KMS-11 (cell line): ENCODE measurements at regions not wholly inside any gene's neighbourhood (a gene's known extent, or its start where the extent isn't known, plus 50 kb on each side); places are given as distances from the start of the nearest gene placed in this dataset.

Experiments
- H2AFZ ChIP-seq: fragments of 200-600 bp; sonication (generic); 2 replicates; pipeline ENCODE4 v1.6.1; 2016; ENCODE audit warnings: antibody characterized with exemption, mixed run types, low read depth
- H3K27ac ChIP-seq: fragments of 200-600 bp; sonication (generic); 2 replicates; pipeline ENCODE4 v1.6.1; 2016; ENCODE audit warnings: mild to moderate bottlenecking, mixed run types
- H3K27me3 ChIP-seq: fragments of 200-600 bp; sonication (generic); 2 replicates; pipeline ENCODE4 v1.6.1; 2017; ENCODE audit warnings: mild to moderate bottlenecking, low read depth, mixed run types, moderate library complexity; ENCODE audit not compliant: insufficient read depth
- H3K36me3 ChIP-seq: fragments of 200-600 bp; sonication (generic); 2 replicates; pipeline ENCODE4 v1.6.1; 2017; ENCODE audit warnings: mild to moderate bottlenecking, mixed run types; ENCODE audit not compliant: insufficient read depth
- H3K4me1 ChIP-seq: fragments of 200-600 bp; sonication (generic); 2 replicates; pipeline ENCODE4 v1.6.1; 2016; ENCODE audit warnings: mild to moderate bottlenecking, low read depth, mixed run types; ENCODE audit not compliant: poor library complexity, severe bottlenecking
- H3K4me2 ChIP-seq: fragments of 200-600 bp; sonication (generic); 2 replicates; pipeline ENCODE4 v1.7.0; 2016; ENCODE audit warnings: mild to moderate bottlenecking, mixed run types
- H3K4me3 ChIP-seq: fragments of 200-600 bp; sonication (generic); IDR thresholded peaks from 2 replicates; pipeline ENCODE4 v1.6.1; 2017; ENCODE audit warnings: low read depth, low read length, mixed read lengths; ENCODE audit not compliant: insufficient read depth
- H3K79me2 ChIP-seq: fragments of 200-600 bp; sonication (generic); 2 replicates; pipeline ENCODE4 v1.6.1; 2016; ENCODE audit warnings: low read depth, mixed run types; ENCODE audit not compliant: insufficient read depth
- H3K9ac ChIP-seq: fragments of 200-600 bp; sonication (generic); 2 replicates; pipeline ENCODE4 v1.6.1; 2016; ENCODE audit warnings: mild to moderate bottlenecking, mixed run types
- H4K20me1 ChIP-seq: fragments of 200-600 bp; sonication (generic); 2 replicates; pipeline ENCODE4 v1.6.1; 2016; ENCODE audit warnings: mild to moderate bottlenecking, mixed run types; ENCODE audit not compliant: insufficient read depth
- TF ChIP-seq, protein P1 (sequence below): fragments of 200-600 bp; sonication (generic); conservative IDR thresholded peaks from 2 replicates; pipeline ENCODE4 v1.6.1; 2017; ENCODE audit warnings: low read depth, mild to moderate bottlenecking, antibody characterized with exemption, low read length, moderate library complexity, mixed read lengths

GRCh38 chr17:15893658-15894024 lies 51.3 kb upstream of the ADORA2B start:
- Histone ChIP-seq H3K9ac (no peak overlapping the region), H3K27me3 (no peaks in the 10 kb centered on the region), H3K36me3 (no peaks in the 10 kb centered on the region), H3K27ac (no peak overlapping the region), H2AFZ (no peak overlapping the region), H3K4me3 (no peak overlapping the region), H3K79me2 (no peaks in the 10 kb centered on the region), H3K4me1 (no peaks in the 10 kb centered on the region), H3K4me2 (no peak overlapping the region), H4K20me1 (no peaks in the 10 kb centered on the region)
- TF ChIP-seq, protein P1, sequence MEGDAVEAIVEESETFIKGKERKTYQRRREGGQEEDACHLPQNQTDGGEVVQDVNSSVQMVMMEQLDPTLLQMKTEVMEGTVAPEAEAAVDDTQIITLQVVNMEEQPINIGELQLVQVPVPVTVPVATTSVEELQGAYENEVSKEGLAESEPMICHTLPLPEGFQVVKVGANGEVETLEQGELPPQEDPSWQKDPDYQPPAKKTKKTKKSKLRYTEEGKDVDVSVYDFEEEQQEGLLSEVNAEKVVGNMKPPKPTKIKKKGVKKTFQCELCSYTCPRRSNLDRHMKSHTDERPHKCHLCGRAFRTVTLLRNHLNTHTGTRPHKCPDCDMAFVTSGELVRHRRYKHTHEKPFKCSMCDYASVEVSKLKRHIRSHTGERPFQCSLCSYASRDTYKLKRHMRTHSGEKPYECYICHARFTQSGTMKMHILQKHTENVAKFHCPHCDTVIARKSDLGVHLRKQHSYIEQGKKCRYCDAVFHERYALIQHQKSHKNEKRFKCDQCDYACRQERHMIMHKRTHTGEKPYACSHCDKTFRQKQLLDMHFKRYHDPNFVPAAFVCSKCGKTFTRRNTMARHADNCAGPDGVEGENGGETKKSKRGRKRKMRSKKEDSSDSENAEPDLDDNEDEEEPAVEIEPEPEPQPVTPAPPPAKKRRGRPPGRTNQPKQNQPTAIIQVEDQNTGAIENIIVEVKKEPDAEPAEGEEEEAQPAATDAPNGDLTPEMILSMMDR = no peak

DNA sequence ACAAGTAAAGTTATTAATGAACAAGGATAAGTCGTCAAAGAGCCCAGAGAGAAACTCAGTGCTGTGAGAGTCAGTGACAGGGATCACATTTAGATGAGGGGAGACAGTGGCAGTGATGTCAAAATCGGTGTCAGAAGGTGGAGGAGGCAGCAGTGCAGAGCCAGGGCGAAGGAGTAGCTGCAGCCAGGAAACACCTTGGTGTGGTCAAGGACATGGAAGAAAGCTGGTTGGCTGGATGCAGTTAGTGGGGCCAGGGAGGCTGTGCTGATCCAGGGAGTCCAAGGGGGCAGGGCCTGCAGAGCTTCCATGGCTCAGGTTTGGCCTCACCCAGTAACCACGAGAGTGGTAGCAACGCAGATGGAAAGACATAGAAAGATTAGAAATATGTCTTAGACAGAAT lies 50.7 kb upstream of the ADORA2B start:
- Histone ChIP-seq H3K4me2 (no peak overlapping the region), H3K36me3 (no peaks in the 10 kb centered on the region), H3K4me1 (no peaks in the 10 kb centered on the region), H3K4me3 (no peak overlapping the region), H3K27ac (no peak overlapping the region), H3K79me2 (no peaks in the 10 kb centered on the region), H3K27me3 (no peaks in the 10 kb centered on the region), H2AFZ (no peak overlapping the region), H3K9ac (no peak overlapping the region), H4K20me1 (no peaks in the 10 kb centered on the region)
- TF ChIP-seq, protein P1 = no peak

DNA sequence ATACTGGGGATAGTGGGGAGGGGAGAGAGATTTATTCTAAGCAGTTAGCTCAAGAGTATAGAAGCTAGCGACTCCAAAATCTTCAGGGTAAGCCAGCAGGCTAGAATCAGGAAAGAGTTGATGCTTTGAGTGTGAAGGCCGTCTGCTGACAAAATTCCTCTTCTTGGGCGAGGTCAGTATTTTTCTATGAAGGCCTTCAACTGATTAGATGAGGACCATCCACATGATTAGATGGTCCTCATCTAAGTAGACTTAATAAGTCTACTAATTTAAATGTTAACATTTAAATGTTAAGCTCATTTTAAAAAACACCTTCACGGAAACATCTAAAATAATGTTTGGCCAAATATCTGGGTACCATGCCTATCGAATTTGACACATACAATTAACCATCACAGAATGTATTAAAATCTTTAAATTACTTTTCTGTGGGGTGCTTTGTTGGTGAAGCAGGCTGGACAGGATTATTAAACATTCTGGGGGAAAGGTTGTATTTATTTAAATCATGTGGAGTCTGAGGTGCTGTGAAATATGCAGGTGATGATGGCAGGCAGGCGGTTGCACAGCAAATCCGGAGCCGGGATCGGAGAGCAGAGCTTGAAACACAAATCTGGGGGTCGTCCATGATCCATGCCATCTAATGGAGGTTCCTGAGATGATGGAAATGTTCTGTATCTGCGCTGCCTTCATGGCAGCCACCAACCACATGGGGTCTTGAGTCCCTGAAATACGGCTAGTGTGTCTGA lies 49.8 kb upstream of the ADORA2B start:
- H3K4me2 ChIP-seq = no peak overlapping the region

More for the DNA sequence above, 49.8 kb upstream of the ADORA2B start:
- H4K20me1 ChIP-seq = no peaks in the 10 kb centered on the region
- no peaks in the 10 kb centered on the region for H3K36me3 ChIP-seq
- H3K4me1 ChIP-seq = no peaks in the 10 kb centered on the region
- H3K4me3 ChIP-seq = no peak overlapping the region
- no peak overlapping the region for H2AFZ ChIP-seq
- H3K27ac ChIP-seq = no peak overlapping the region
- H3K79me2 ChIP-seq = no peaks in the 10 kb centered on the region
- H3K27me3 ChIP-seq = no peaks in the 10 kb centered on the region
- TF ChIP-seq, protein P1 = no peak
- no peak overlapping the region for H3K9ac ChIP-seq
